ENCODE measurements at regions not wholly inside any gene's neighbourhood (a gene's known extent, or its start where the extent isn't known, plus 50 kb on each side); places are given as distances from the start of the nearest gene placed in this dataset.

GRCh38 chr5:152270096-152270495 is 135.0 kb downstream of the NMUR2 start:
- DNase-seq (ENCODE audit: low read depth): no peak

- DNase-seq (ENCODE audit: low read depth): no peak
Observed at GRCh38 chr5:152269533-152269932, 135.5 kb downstream of the NMUR2 start.

DNA sequence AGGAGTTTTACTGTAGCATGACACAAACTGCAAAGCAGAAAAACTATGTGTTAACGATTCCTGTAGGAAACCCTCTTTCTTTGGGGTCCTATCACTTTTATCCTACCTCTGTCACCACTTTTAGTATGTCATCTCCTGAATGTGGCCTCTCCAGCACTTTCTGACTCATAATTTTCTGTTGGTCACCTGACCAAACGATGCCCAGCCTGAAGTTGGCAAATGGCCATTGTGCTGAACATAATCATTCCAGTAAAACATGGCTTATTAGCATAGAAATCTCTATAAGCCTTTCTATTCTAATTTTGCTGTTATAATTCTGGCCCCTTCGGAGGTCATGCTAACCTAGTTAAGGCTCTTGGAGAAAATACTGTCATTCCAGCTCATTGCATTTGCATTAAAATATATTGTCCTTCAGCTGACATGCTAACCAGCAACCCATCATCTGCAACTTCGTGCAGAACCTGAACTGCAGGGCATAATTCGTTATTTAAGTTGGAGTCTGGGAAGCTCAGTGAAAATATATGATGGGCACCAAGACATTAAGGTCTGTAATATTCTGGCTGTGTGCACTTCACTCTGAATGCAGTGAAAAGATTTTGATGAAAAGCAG is 140.3 kb downstream of the NMUR2 start:
- DNase-seq (ENCODE audit: low read depth): no peak

GRCh38 chr5:152262667-152263066 is 142.4 kb downstream of the NMUR2 start:
- no peak for DNase-seq (ENCODE audit: low read depth)

- DNase-seq (ENCODE audit: low read depth): no peak
Observed at GRCh38 chr5:152260940-152261339, 144.1 kb downstream of the NMUR2 start.

DNA sequence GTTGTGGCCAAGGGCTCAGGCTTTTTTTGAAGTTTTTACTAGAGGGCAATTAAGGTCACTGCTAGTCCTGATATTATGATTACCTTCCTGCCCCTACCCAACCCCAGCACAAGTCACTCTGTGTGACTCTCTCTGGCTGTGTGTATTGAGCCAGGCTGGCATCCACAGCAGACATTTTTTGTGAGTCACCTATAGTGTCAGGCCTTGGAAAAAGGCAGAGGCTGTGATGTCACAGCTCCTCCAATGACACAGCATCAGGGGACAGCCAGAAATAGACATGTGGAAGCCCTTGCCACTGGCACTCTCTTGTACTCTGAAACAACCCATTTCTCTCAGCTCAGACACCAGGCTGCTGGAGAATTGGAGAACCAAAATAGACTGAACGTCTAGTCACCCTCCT is 145.4 kb downstream of the NMUR2 start:
- DNase-seq (ENCODE audit: low read depth): no peak

DNA sequence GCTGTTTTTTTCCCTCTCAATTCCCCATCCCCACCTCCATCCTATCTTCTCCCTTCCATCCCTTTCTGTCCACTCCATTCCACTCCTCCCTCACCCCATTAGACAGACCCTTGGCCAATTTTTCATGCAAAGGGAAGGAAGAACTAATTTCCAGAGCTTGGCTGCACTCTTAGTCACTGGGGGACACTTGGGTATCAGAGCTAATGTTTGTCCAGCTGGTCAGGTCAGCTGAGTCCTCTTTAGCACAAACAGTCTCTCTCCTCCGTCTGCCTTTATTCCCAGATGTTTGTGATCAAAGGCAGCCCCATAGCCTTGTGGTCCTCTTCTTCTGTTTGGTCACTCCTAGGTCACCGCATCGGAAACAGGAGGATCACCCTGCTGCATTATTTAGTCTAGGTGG is 148.5 kb downstream of the NMUR2 start:
- DNase-seq (ENCODE audit: low read depth): no peak

DNA sequence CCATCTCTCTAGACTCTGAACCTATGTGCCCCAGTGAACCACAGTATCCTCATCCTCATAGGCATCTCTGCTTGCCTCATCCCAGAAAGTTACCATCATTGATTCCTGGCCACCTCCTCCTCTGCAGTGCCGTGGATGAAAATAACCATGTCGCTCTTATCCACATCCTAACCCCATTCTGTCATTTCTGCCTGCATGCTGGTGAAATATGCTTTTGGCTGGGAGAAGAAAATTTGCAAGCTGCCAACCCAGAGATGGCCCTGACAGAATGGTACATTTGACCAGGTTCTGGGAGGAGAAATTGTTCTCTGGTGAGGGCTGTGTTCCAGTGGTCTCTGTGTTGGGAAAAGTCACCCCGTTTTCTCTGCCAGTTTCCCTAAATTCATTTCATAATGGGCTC is 149.7 kb downstream of the NMUR2 start:
- DNase-seq (ENCODE audit: low read depth): no peak

DNA sequence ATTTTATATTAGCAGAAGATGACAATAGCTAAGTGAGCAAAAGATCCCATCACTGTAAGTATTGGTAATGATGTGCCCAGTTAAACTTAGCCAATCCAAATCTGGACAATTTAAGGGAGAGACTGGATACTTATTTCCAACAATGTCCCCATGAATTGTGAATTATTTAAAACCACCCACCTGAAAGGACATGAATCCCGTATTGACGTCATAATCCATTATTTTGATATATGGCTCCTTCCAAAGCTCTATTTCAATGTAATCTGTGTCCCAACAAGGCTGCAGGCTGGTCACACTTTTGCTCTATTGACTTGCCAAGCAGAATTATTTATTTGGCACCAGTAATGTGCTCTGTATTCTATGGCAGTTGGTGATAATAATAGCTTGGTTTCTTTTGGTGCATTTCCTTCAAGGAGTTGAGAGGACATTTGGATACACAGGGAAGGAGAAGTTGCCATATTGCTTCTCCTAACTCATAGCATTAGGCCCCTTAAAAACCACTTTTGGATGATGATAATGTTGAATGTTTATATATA is 157.2 kb downstream of the NMUR2 start:
- no peak for DNase-seq (ENCODE audit: low read depth)

- DNase-seq (ENCODE audit: low read depth): no peak
Observed at GRCh38 chr5:152246401-152246800, 158.7 kb downstream of the NMUR2 start.

GRCh38 chr5:152237531-152237930 is 167.5 kb downstream of the NMUR2 start:
- DNase-seq (ENCODE audit: low read depth): no peak

GRCh38 chr5:152226191-152226590 is 178.9 kb downstream of the NMUR2 start:
- no peak for DNase-seq (ENCODE audit: low read depth)

DNA sequence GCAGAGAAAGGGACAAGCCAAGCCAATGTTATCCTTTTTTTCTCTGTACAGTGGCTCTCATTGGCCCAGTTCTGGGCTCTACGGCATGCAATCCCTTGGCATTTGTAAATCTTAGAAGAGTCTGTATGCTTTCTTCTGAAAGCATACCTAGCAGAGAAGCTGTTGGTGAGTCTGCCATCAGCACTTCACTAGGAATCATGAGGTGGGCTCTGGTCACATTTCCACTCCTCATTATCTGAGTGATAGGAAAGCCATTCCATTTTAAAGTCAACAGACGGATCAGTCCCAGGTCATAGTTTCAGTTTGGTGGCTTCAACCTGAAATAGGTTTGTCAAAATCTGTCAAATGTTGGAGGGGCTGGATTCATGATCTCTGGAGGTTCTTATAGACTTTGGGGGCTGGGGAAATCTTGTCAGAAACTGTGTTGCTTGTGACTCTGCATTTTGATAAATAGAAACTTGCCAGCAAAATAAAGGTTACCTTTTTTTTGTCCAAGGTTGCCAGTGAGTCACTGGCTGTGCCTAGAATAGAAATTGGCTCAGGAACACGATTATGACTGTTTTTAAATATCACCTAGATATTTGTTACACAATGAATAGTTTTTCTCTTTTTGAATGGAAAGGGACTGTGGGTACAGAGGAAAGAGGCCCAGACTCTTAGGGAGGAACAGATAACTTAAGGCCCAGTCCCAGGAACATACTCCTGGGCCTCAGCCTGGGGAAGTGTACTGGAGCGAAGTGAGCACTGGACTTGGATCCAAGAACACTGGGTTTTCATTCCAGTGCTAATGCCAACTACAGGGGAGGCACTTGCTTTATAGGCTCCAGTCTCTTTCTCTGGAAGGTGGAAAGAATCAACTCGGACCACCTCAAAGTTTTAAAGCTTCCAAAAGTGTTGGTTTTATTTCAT is 183.1 kb downstream of the NMUR2 start:
- DNase-seq (ENCODE audit: low read depth): no peak

GRCh38 chr5:152218694-152219093 is 186.4 kb downstream of the NMUR2 start:
- DNase-seq (ENCODE audit: low read depth): no peak

DNA sequence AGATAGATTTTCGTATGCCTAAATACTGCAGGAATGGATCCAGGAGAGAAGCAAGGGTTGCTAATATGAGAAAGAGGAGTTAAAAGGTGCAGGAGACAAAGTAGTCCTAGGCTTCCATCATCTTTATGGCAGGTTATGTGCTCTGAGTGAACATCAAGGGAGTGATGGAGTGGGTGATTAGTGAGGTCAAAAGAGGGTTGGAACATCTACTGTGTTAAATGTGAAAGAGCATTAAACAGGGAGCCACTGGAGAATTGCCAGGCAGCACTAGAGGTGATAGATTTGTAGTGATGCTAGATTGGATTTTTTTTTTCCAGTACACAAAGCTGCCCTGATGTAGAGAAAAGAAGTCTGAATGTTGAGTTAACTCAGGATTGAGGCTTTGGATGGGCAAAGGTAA is 199.3 kb downstream of the NMUR2 start:
- DNase-seq (ENCODE audit: low read depth): no peak

- DNase-seq (ENCODE audit: low read depth): no peak
Observed at GRCh38 chr5:152202321-152202720, 202.8 kb downstream of the NMUR2 start.

- DNase-seq (ENCODE audit: low read depth): no peak
Observed at GRCh38 chr5:152193391-152194107, 211.5 kb downstream of the NMUR2 start.

DNA sequence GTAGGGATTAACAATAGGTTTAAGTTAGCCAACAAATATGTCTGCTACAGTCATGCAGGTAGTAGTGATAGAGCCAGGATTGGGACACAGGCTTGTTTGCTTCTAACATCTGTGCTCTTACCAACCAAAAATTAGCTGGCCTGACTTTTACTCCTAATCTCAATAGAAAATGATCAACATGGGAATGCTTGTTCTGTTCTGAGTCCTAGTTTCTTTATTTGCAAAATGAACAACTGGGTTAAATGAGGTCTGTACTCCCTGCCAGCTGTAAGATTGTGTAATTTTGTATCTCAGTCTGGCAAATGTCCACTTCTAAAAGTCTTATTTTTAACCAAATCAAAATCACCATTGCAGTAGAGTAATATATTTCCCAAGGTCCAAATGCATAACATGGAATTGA is 216.8 kb downstream of the NMUR2 start:
- no peak for DNase-seq (ENCODE audit: low read depth)

- no peak for DNase-seq (ENCODE audit: low read depth)
Observed at GRCh38 chr5:152187668-152188067, 217.4 kb downstream of the NMUR2 start.

DNA sequence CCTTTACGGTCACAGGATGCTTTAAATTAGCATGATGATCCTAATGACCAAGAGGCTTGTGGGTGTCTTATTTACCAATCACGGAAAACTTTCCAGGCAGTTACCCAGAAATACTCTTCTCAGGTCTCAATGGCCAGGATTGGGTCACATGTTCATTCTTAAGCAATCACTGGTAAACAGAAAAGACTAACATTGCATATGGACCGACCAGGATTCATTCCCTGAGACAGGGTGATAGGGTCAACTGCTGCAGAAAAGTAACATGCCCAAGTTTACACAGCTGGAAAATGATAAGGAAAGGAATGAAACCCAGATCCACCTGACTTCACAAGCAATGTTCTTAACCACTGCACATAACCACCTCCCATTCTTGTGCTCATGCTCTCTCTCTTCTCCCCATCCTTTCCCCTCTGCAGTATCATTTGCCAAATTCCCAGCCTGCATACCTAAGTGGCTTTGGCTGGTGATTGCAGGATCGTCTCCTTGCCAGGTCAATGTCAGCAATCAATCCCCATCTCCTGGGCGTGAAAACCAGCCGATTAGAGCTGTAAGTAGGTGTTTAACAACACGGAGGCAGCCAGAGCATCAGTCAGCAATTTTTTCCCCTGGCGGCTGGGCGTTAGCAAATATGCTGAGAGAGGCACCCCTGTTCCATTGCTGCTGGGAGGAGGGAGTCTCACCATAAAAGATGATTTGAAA is 219.4 kb downstream of the NMUR2 start:
- DNase-seq (ENCODE audit: low read depth): no peak

GRCh38 chr5:152184266-152184665 is 220.8 kb downstream of the NMUR2 start:
- no peak for DNase-seq (ENCODE audit: low read depth)

- DNase-seq (ENCODE audit: low read depth): no peak
Observed at GRCh38 chr5:152181461-152181860, 223.6 kb downstream of the NMUR2 start.

Data from stimulated activated CD8-positive, alpha-beta memory T cell treated with anti-CD3 and anti-CD28 coated beads, Interleukin-15, amount 100 ng/mL, for 1 hour (primary cell).